ENCODE measurements at regions not wholly inside any gene's neighbourhood (a gene's known extent, or its start where the extent isn't known, plus 50 kb on each side); places are given as distances from the start of the nearest gene placed in this dataset.
"Not testable (repeated sequence)": the region's sequence is repeated elsewhere in the genome, so short reads cannot be mapped to it uniquely, and the experiment has no call there.

- DNase-seq (ENCODE audit: low read depth in 2 of 2), result no peak
Measured at GRCh38 chr13:58343076-58343475, 711.5 kb downstream of the PCDH17 start.

GRCh38 chr13:58352100-58352499, 720.6 kb downstream of the PCDH17 start:
- DNase-seq (ENCODE audit: low read depth in 2 of 2), result not testable (repeated sequence)

DNA sequence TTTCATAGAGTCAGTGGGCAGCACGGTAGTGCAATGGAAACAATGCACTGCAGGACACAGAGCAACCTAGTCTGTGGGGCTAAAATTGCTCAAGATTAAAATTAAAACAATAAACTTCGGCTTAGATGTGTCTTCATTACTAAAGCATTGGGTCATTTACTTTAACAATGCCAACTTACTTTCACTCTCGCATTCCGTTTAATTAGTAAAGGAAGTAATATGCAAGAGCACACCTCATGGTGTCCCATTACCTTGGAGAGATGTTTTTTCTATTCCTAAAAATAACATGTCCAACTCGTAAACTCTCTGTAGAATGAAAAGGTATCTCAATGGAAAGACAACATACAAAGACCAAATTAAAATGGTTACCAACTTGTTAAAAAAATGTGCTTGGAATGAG, 738.4 kb downstream of the PCDH17 start:
- no peak for DNase-seq (ENCODE audit: low read depth in 2 of 2)

DNA sequence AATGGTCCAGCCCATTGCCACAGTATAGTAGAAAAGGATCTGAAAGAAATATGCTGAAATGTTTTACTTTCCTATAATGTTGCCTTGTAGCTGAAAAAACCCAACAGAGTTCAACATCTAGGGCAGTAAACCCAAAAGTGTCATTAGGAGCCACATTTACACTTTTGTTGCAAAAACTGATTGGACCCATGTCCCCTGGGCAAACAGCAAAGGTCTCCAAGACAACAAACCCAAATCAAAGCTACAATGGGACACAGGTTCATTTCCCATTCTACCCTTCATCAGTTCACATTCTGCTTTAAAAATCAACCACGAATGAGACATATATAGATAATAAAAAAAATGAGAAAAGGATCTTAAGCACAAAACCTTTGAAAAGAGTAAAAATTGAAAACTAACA, 744.8 kb downstream of the PCDH17 start:
- DNase-seq (ENCODE audit: low read depth in 2 of 2), result no peak

DNA sequence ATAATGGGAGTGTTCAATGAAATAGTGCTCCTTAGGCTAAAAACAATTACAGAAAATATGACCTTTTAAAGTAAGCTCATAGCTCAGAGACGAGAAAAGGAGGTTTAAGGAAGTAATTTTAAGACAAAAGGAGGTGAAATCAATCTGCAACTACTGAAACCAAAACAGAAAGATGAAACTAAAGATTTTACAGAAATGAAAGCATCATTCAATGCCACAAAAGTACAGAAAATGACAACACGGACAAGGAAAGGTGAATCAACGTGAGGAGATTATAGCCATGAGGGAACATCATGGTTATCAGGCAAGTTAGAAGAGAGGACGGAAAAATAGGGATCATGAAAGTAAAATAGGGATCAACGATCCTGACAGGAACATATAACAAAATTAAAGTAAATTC, 745.2 kb downstream of the PCDH17 start:
- DNase-seq (ENCODE audit: low read depth in 2 of 2), result no peak

- DNase-seq (ENCODE audit: low read depth in 2 of 2), result no peak
Measured at GRCh38 chr13:58379221-58379620, 747.7 kb downstream of the PCDH17 start.

DNA sequence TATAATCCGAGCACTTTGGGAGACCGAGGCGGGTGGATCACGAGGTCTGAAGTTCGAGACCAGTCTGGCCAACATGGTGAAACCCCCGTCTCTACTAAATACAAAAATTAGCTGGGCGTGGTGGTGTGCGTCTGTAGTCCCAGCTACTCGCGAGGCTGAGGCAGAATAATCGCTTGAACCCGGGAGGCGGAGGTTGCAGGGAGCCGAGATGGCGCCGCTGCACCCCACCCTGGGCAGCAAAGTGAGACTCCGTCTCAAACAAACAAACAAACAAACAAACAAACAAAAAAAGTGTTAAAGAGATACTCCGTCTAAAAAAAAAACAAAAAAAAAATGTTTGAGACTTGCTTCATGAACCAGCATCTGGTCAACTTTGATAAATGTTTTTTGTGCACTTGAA, 753.8 kb downstream of the PCDH17 start:
- not testable (repeated sequence) for DNase-seq (ENCODE audit: low read depth in 2 of 2)

DNA sequence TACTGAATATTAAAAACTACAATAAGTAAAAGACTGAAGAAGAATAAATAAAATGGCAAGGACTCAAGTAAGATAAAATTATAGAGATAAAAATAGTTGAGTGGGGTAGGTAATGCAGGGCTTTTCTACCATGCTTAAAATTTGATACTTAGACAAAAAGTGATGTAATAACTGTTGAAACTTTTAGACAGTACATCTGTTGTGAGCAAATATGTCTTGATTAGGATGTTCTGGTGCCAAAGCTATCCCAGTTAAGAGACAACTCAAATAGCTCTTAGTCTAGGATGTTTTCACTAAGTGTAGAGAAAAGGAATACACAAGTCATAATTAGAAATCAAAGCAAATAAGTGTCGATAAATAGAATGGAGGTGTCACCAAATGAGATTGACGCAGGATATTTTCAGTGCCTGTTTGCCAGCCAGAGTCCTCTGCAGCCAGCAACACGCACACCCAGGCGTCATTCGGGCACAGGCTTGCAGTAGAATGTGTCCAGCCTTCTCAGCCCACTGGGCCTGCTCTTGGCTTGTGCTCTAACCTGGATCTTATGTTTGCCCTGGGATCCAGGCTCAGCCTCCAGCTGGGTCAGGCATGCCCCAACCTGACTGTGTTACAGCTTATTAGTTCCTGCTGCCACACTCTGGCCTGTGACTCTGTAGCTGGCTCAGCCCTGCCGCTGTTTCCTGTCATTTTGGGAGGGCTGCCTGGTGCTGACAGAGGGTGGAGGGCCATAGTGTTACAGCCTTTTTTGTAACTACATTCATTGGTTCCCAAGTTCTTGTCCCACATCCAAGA, 766.2 kb downstream of the PCDH17 start:
- DNase-seq (ENCODE audit: low read depth in 2 of 2), result no peak

- DNase-seq (ENCODE audit: low read depth in 2 of 2), result no peak
Measured at GRCh38 chr13:58399263-58399662, 767.7 kb downstream of the PCDH17 start.

GRCh38 chr13:58406545-58406944, 775.0 kb downstream of the PCDH17 start:
- DNase-seq (ENCODE audit: low read depth in 2 of 2), result no peak

DNA sequence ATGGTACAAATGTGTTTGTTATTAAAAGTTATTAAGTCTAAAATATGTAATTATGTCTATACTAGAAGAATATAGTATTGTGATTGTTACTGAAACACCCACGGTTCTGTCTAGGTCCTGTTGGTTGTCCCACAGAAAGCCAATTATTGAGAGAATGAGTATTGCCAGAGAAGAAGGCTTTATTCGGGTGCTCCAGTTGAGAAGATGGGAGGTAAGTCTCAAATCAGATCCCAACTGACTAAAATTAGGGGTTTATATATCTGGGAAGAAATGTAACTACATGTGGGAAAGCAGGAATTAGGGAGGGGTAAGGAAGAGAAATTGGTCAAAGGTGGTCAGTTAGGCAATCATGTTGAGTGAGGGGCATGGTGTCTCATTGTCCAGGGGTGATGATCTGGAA, 798.4 kb downstream of the PCDH17 start:
- DNase-seq (ENCODE audit: low read depth in 2 of 2), result no peak

DNA sequence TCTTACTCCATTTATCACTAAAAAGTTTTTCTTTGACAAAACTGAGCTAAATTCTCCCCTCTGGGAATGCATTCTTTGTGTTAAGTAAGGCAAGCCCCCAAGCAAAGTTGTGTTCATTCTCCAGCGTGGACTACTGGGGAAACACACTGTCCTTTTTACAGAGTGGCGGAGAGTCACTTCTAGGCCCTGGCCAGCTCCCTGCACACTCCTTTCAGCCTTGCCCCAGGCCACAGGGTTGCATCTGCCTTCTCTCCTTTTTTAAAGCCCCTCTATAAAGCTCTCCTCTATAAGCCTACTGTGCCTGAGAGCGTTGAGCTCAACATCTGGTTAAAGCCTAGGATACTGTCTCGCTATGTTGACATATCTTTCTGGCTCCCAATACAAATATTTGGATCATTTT, 803.4 kb downstream of the PCDH17 start:
- DNase-seq (ENCODE audit: low read depth in 2 of 2), result no peak

- DNase-seq (ENCODE audit: low read depth in 2 of 2), result no peak
Measured at GRCh38 chr13:58437427-58437826, 805.9 kb downstream of the PCDH17 start.

DNA sequence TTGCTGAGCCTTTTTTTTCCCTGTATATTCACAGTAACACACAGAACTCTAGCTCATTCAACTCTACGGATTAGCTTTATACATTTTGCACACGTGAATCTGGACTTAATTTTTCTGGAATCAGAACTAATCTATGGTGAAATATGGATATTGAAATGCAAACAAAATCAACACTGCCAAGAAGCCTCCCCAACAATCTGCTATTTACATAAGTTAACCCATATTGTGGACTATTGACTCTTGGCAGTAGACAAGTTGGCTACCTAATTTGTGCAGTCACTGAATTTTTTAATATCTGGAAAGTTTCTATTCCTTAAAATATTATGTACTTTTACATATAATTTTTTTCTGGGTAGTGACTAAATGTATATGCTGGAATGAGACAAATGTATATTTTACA, 815.4 kb downstream of the PCDH17 start:
- no peak for DNase-seq (ENCODE audit: low read depth in 2 of 2)

DNA sequence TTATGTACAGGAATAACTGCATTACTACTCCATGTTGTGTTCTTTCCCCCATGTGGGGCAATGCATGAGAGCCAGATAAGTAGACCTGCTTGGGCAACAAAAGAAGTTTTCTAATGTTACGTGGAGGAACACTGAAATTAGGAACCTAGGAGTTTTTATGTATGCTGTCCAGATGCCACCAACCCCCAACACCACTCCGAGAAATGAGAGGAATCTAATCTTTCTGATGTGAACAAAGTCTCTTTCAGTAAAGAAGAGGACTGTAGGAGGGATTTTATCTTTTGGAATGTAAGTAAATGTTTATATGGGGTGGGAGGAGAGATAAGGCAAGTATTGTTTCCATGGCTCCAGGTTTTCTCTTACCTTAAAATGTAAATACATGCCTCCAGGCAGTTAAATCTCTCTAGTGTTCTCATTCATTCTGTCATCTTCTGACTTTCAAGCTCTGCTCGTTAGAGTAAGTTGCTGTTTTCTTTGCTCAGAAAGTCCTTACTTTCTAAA, 820.6 kb downstream of the PCDH17 start:
- no peak for DNase-seq (ENCODE audit: low read depth in 2 of 2)

DNA sequence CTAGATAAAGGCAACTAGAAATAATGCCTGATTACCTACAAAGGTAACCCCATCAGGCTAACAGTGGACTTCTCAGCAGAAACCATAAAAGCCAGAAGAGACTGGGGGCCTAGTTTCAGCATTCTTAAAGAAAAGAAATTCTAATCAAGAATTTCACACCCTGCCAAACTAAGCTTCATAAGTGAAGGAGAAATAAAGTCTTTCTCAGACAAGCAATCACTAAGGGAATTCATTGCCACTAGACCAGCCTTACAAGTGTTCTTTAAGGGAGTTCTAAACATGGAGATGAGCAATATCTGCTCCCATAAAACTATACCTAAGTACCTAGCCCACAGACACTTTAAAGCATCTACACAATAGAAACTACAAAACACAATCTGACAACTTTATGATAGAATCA, 823.5 kb downstream of the PCDH17 start:
- no peak for DNase-seq (ENCODE audit: low read depth in 2 of 2)

GRCh38 chr13:58461217-58461616, 829.7 kb downstream of the PCDH17 start:
- no peak for DNase-seq (ENCODE audit: low read depth in 2 of 2)

GRCh38 chr13:58463841-58464240, 832.3 kb downstream of the PCDH17 start:
- no peak for DNase-seq (ENCODE audit: low read depth in 2 of 2)

DNA sequence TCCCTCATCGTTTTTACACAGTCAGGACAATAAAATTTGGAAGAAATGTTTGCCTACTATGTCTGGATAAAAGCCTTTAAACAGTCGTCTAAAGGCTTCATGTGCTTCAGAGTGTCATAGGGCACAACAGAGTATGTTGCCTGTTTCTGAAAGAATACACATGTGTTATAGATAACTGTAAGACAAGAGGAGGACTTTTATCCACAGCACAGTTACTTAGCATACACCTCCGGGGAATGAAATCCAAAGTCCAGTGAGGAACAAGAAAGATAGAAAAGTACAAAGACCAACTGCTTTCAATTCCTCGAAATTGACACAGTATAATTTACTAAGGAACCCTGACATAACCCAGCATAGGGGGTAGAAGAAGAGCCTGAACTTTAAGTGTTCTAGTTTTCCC, 835.6 kb downstream of the PCDH17 start:
- DNase-seq (ENCODE audit: low read depth in 2 of 2), result no peak

- DNase-seq (ENCODE audit: low read depth in 2 of 2), result no peak
Measured at GRCh38 chr13:58472483-58472882, 840.9 kb downstream of the PCDH17 start.

- no peak for DNase-seq (ENCODE audit: low read depth in 2 of 2)
Measured at GRCh38 chr13:58474581-58474980, 843.0 kb downstream of the PCDH17 start.

- DNase-seq (ENCODE audit: low read depth in 2 of 2), result no peak
Measured at GRCh38 chr13:58476206-58476918, 844.8 kb downstream of the PCDH17 start.

DNA sequence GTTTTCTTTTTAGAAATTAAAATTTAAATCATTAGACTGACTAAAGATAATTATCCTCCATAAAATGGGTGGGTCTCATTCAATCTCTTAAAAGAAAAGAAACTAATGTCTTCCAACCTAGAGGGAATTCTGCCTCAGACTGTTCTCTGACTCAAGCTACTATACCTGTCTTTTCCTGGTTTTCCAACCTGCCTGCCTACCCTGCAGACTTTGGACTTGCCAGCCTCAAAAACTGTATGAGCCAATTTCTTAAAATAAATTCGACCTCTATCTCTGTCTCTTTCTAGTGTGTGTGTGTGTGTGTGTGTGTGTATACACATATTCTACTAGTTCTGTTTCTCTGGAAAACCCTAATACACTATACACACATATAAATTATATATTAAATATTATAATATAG, 847.3 kb downstream of the PCDH17 start:
- no peak for DNase-seq (ENCODE audit: low read depth in 2 of 2)

Data from activated CD8-positive, alpha-beta memory T cell treated with anti-CD3 and anti-CD28 coated beads for 4 hours (primary cell).